IMR-90 (cell line): ENCODE measurements at regions not wholly inside any gene's neighbourhood (a gene's known extent, or its start where the extent isn't known, plus 50 kb on each side); places are given as distances from the start of the nearest gene placed in this dataset.

Experiments
- ATAC-seq: fragments of 200-7000 bp; cut with Tn5 transposase; 2 replicates; pipeline ENCODE4 v1.9.1; 2020; ENCODE audit warnings: low read depth, mild to moderate bottlenecking, moderate library complexity
- BruUV-seq: library from RNA; stranded (reverse); fragments of 400-500 nt; replicated peaks from 2 replicates; lab custom pipeline; 2021; lab: Mats Ljungman, UMichigan
- CTCF ChIA-PET: fragments of 300-600 bp; formaldehyde crosslinking; extraction: SDS; loops from one replicate; lab custom pipeline; 2021; ENCODE audit warnings: antibody characterized with exemption; lab: Yijun Ruan, JAX
- POLR2A ChIA-PET: fragments of 300-600 bp; sonication (Branson Sonifier 250); formaldehyde crosslinking; loops from one replicate; lab custom pipeline; 2022; ENCODE audit warnings: antibody characterized with exemption; ENCODE audit not compliant: unreplicated experiment; lab: Charles Lee
- DNase-seq: peaks from one replicate; pipeline ENCODE4 v3.0.0; 2013
- H2AFZ ChIP-seq: replicated peaks from 2 replicates; pipeline ENCODE3; 2013; ENCODE audit warnings: low read length, mild to moderate bottlenecking; ENCODE audit not compliant: poor library complexity
- H2AK5ac ChIP-seq: 2 replicates; pipeline ENCODE4 v1.6.1; 2013; ENCODE audit warnings: low read depth, low read length, inconsistent platforms
- H2AK9ac ChIP-seq: replicated peaks from 2 replicates; pipeline ENCODE3; 2013; ENCODE audit warnings: mild to moderate bottlenecking, low read depth, low read length, moderate library complexity; ENCODE audit not compliant: poor library complexity
- H2BK120ac ChIP-seq: 2 replicates; pipeline ENCODE4 v1.6.1; 2013; ENCODE audit warnings: low read depth, low read length, inconsistent platforms
- H2BK15ac ChIP-seq: 3 replicates; pipeline ENCODE4 v1.6.1; 2013; ENCODE audit warnings: low read depth, low read length, inconsistent platforms
- H2BK20ac ChIP-seq: 2 replicates; pipeline ENCODE4 v1.6.1; 2013; ENCODE audit warnings: low read depth, mild to moderate bottlenecking, inconsistent platforms, low read length, moderate library complexity
- H2BK5ac ChIP-seq: 2 replicates; pipeline ENCODE4 v1.6.1; 2013; ENCODE audit warnings: mild to moderate bottlenecking, low read depth, low read length, inconsistent platforms; ENCODE audit not compliant: poor library complexity, severe bottlenecking
- H3K14ac ChIP-seq: replicated peaks from 2 replicates; pipeline ENCODE4 v1.6.1; 2013; ENCODE audit warnings: low read depth, low read length, inconsistent platforms
- H3K18ac ChIP-seq: 2 replicates; pipeline ENCODE4 v1.6.1; 2013; ENCODE audit warnings: low read depth, low read length, control low read depth
- H3K23ac ChIP-seq: 2 replicates; pipeline ENCODE4 v1.6.1; 2013; ENCODE audit warnings: low read depth, low read length, inconsistent platforms
- H3K27ac ChIP-seq: 2 replicates; pipeline ENCODE4 v1.5.1; 2013; ENCODE audit warnings: mild to moderate bottlenecking, control low read depth, low read length; ENCODE audit not compliant: insufficient read depth
- H3K27me3 ChIP-seq: 2 replicates; pipeline ENCODE4 v1.6.1; 2013; ENCODE audit warnings: low read length; ENCODE audit not compliant: control insufficient read depth, insufficient read depth
- H3K36me3 ChIP-seq: 2 replicates; pipeline ENCODE4 v1.6.1; 2013; ENCODE audit warnings: low read length, mixed read lengths; ENCODE audit not compliant: control insufficient read depth, insufficient read depth
- H3K4ac ChIP-seq: 2 replicates; pipeline ENCODE4 v1.6.1; 2013; ENCODE audit warnings: low read depth, low read length, inconsistent platforms
- H3K4me1 ChIP-seq: 2 replicates; pipeline ENCODE4 v1.6.1; 2013; ENCODE audit warnings: low read length, mixed read lengths; ENCODE audit not compliant: control insufficient read depth, insufficient read depth
- H3K4me2 ChIP-seq: 2 replicates; pipeline ENCODE4 v1.6.1; 2013; ENCODE audit warnings: low read depth, mild to moderate bottlenecking, control low read depth, low read length, moderate library complexity
- H3K4me3 ChIP-seq: 2 replicates; pipeline ENCODE4 v1.5.1; 2013; ENCODE audit warnings: low read depth, mild to moderate bottlenecking, control low read depth, low read length, moderate library complexity; ENCODE audit not compliant: insufficient read depth
- H3K56ac ChIP-seq: 2 replicates; pipeline ENCODE4 v1.6.1; 2013; ENCODE audit warnings: low read length, inconsistent platforms; ENCODE audit not compliant: insufficient read depth; ENCODE audit errors: extremely low read depth
- H3K79me1 ChIP-seq, 2 experiments: 2 replicates each; pipeline ENCODE4 v1.6.1; 2013; ENCODE audit warnings: low read length in 2 of 2, inconsistent platforms in 1 of 2, low read depth in 1 of 2
- H3K9ac ChIP-seq: 2 replicates; pipeline ENCODE4 v1.6.1; 2013; ENCODE audit warnings: low read depth, low read length, control low read depth
- H3K9me1 ChIP-seq: 2 replicates; pipeline ENCODE4 v1.6.1; 2013; ENCODE audit warnings: low read length, inconsistent platforms; ENCODE audit not compliant: insufficient read depth
- H3K9me3 ChIP-seq: 2 replicates; pipeline ENCODE4 v1.6.1; 2013; ENCODE audit warnings: low read length; ENCODE audit not compliant: control insufficient read depth, insufficient read depth
- H4K20me1 ChIP-seq: 2 replicates; pipeline ENCODE4 v1.6.1; 2013; ENCODE audit warnings: low read length, inconsistent platforms; ENCODE audit not compliant: insufficient read depth
- H4K5ac ChIP-seq: 2 replicates; pipeline ENCODE4 v1.6.1; 2013; ENCODE audit warnings: mild to moderate bottlenecking, low read depth, low read length, control low read depth
- H4K8ac ChIP-seq, 2 experiments: 2 replicates each; pipeline ENCODE4 v1.6.1; 2013; ENCODE audit warnings: low read depth in 2 of 2, low read length in 2 of 2, control low read depth in 1 of 2, inconsistent platforms in 1 of 2
- H4K91ac ChIP-seq: 2 replicates; pipeline ENCODE4 v1.6.1; 2013; ENCODE audit warnings: low read depth, low read length, inconsistent platforms; ENCODE audit not compliant: insufficient read depth
- CHD1 ChIP-seq: IDR thresholded peaks from 2 replicates; pipeline ENCODE4 v1.6.1; 2012; ENCODE audit warnings: low read depth, low read length, improper control_type of control experiment
- CTCF ChIP-seq: conservative IDR thresholded peaks from 2 replicates; pipeline ENCODE4 v1.5.1; 2012; ENCODE audit warnings: mild to moderate bottlenecking, low read depth, low read length, improper control_type of control experiment
- ELK1 ChIP-seq: fragments of 150-350 bp; IDR thresholded peaks from 2 replicates; pipeline ENCODE4 v1.6.1; 2016; ENCODE audit warnings: low read depth, mild to moderate bottlenecking, low read length, moderate library complexity, borderline replicate concordance
- FOS ChIP-seq: fragments of 150-350 bp; IDR thresholded peaks from 2 replicates; pipeline ENCODE4 v1.6.1; 2016; ENCODE audit warnings: low read depth, low read length
- MAFK ChIP-seq: IDR thresholded peaks from 2 replicates; pipeline ENCODE4 v1.6.1; 2012; ENCODE audit warnings: low read depth, low read length, improper control_type of control experiment
- MAZ ChIP-seq: IDR thresholded peaks from 2 replicates; pipeline ENCODE4 v1.6.1; 2012; ENCODE audit warnings: low read depth, mild to moderate bottlenecking, low read length, improper control_type of control experiment, moderate library complexity, borderline replicate concordance
- MXI1 ChIP-seq: IDR thresholded peaks from 2 replicates; pipeline ENCODE4 v1.6.1; 2012; ENCODE audit warnings: low read depth, mild to moderate bottlenecking, low read length, moderate library complexity, borderline replicate concordance
- NFE2L2 ChIP-seq: fragments of 150-350 bp; IDR thresholded peaks from 2 replicates; pipeline ENCODE4 v1.6.1; 2016; ENCODE audit warnings: low read depth, mild to moderate bottlenecking, low read length
- POLR2A ChIP-seq: IDR thresholded peaks from 2 replicates; pipeline ENCODE4 v1.6.1; 2012; ENCODE audit warnings: mild to moderate bottlenecking, low read depth, low read length
- RAD21 ChIP-seq: IDR thresholded peaks from 2 replicates; pipeline ENCODE4 v1.6.1; 2012; ENCODE audit warnings: low read length, improper control_type of control experiment
- RCOR1 ChIP-seq: IDR thresholded peaks from 2 replicates; pipeline ENCODE4 v1.6.1; 2012; ENCODE audit warnings: mild to moderate bottlenecking, low read length, improper control_type of control experiment; ENCODE audit not compliant: insufficient replicate concordance
- RFX5 ChIP-seq: IDR thresholded peaks from 2 replicates; pipeline ENCODE4 v1.8.0; 2012; ENCODE audit warnings: low read depth, mild to moderate bottlenecking, low read length, moderate library complexity
- WGBS, 2 experiments: methylation state at CpG; one replicate each; pipeline versions ENCODE4 v1.1.5 to v1.1.7; 2013; ENCODE audit warnings: missing lambda C conversion rate in 2 of 2; ENCODE audit not compliant: insufficient read length in 1 of 2; ENCODE audit errors: extremely low coverage in 2 of 2; 5-methylcytosine and 5-hydroxymethylcytosine counted together
- dilution Hi-C: fragments of 300-500 bp; cut with HindIII; formaldehyde crosslinking; loops from one replicate; pipeline ENCODE4 v1.14.3; 2018; ENCODE audit warnings: low sequenced_read_pairs; ENCODE audit not compliant: unreplicated experiment
- in situ Hi-C: fragments of 300-500 bp; cut with MboI; formaldehyde crosslinking; loops from 3 replicates; pipeline ENCODE4 v1.14.3; 2019; ENCODE audit warnings: low sequenced_read_pairs, inconsistent platforms, mixed read lengths
- intact Hi-C: fragments of 100-400 bp; cut with micrococcal nuclease; formaldehyde crosslinking; loops from 2 replicates; pipeline ENCODE4 v1.10.0; 2022

- DNase-seq: no peak
- ChIA-PET CTCF (interaction anchor here (0.9 kb wide), 1 partner anchor 66 kb away, joined by 4 read pairs; no protein-coding TSS in a partner anchor), POLR2A (no interaction called here)
- peak overlapping the region; percentile 60 for H3K23ac ChIP-seq
- H3K18ac ChIP-seq: no peak overlapping the region
- no peak overlapping the region for H4K91ac ChIP-seq
- no CpG with 5 or more reads among the region's 8 CpGs for WGBS, 2 experiments
- no peak overlapping the region for H2AFZ ChIP-seq
- BruUV-seq: no TSS peak
- H3K27me3 ChIP-seq: no peaks in the 10 kb centered on the region
- H3K4ac ChIP-seq: peak overlapping the region; percentile 39; the same call in 1 of the 2 replicates
- no peak overlapping the region for H2BK20ac ChIP-seq
- intact Hi-C loops: no loop called here
- peaks cover 30% of the 10 kb centered on the region for H3K9me1 ChIP-seq
- no peak overlapping the region for H4K8ac ChIP-seq
- H2BK5ac ChIP-seq: peak overlapping the region; percentile 6
- no peak overlapping the region for H3K27ac ChIP-seq
- H3K4me2 ChIP-seq: no peak overlapping the region
- peaks cover 67 to 92% of the 10 kb centered on the region in 2 experiments for H3K79me1 ChIP-seq
- H3K36me3 ChIP-seq: peaks cover 19% of the 10 kb centered on the region
- no peak overlapping the region for H3K9ac ChIP-seq
- TF ChIP-seq CHD1 (no peak), NFE2L2 (no peak), MAFK (no peak), RAD21 (no peak), ELK1 (no peak), MAZ (no peak), POLR2A (no peak), RCOR1 (no peak), MXI1 (no peak), FOS (no peak), CTCF (no peak), RFX5 (no peak)
- H4K20me1 ChIP-seq: peaks cover 66% of the 10 kb centered on the region
- H2AK9ac ChIP-seq: no peak overlapping the region
- no peak for ATAC-seq
- in situ Hi-C loops: no loop called here
- peak overlapping the region; percentile 58; the same call in 1 of the 2 replicates for H3K14ac ChIP-seq
- no peak overlapping the region for H3K4me3 ChIP-seq
- no peak overlapping the region for H4K5ac ChIP-seq
- H3K9me3 ChIP-seq: no peaks in the 10 kb centered on the region
- H3K4me1 ChIP-seq: peaks cover 18% of the 10 kb centered on the region
- H2BK15ac ChIP-seq: no peak overlapping the region
- H2AK5ac ChIP-seq: peak overlapping the region; percentile 72; the same call in 1 of the 2 replicates
- no peak overlapping the region for H2BK120ac ChIP-seq
- dilution Hi-C loops: no loop called here
- H3K56ac ChIP-seq: no peak overlapping the region
These were observed 64.2 kb downstream of the ARHGAP35 start for GRCh38 chr19:46924874-46925547.
